Astrocyte of the cerebellum (primary cell): ENCODE measurements at regions not wholly inside any gene's neighbourhood (a gene's known extent, or its start where the extent isn't known, plus 50 kb on each side); places are given as distances from the start of the nearest gene placed in this dataset.

Experiments
- DNase-seq: peaks from one replicate; pipeline ENCODE4 v3.0.0-alpha.2; 2011; ENCODE audit warnings: low read depth
- H3K4me3 ChIP-seq: 2 replicates; pipeline ENCODE4 v1.5.1; 2011; ENCODE audit warnings: mild to moderate bottlenecking, low read depth, low read length, moderate library complexity
- CTCF ChIP-seq: IDR thresholded peaks from 2 replicates; pipeline ENCODE4 v1.5.1; 2012; ENCODE audit warnings: low read length, low read depth, moderate library complexity, mild to moderate bottlenecking; ENCODE audit errors: missing control alignments
- in situ Hi-C: cut with HindIII; loops from 2 replicates; pipeline ENCODE4 v1.10.0; 2017; ENCODE audit warnings: low sequenced_read_pairs

- TF ChIP-seq CTCF: no peak
- in situ Hi-C loops: no loop called here
- DNase-seq: no peak
- H3K4me3 ChIP-seq: no peak overlapping the region
Measured at GRCh38 chr7:41146429-41146828, 556.5 kb downstream of the INHBA start.

- DNase-seq: no peak
- no peak for TF ChIP-seq CTCF
- in situ Hi-C loops: no loop called here
- no peak overlapping the region for H3K4me3 ChIP-seq
Measured at GRCh38 chr7:41145656-41146055, 557.2 kb downstream of the INHBA start.

- no peak for DNase-seq
- no peak overlapping the region for H3K4me3 ChIP-seq
- TF ChIP-seq CTCF: no peak
- in situ Hi-C loops: no loop called here
Measured at GRCh38 chr7:41142904-41143473, 559.9 kb downstream of the INHBA start.

- no peak for TF ChIP-seq CTCF
- DNase-seq: no peak
- in situ Hi-C loops: no loop called here
- no peak overlapping the region for H3K4me3 ChIP-seq
Measured at GRCh38 chr7:41139789-41140188, 563.1 kb downstream of the INHBA start.

GRCh38 chr7:41136551-41136950, 566.3 kb downstream of the INHBA start:
- in situ Hi-C loops: no loop called here
- no peak for DNase-seq

GRCh38 chr7:41135511-41135910, 567.4 kb downstream of the INHBA start:
- no peak overlapping the region for H3K4me3 ChIP-seq
- in situ Hi-C loops: no loop called here
- no peak for DNase-seq
- no peak for TF ChIP-seq CTCF

More at GRCh38 chr7:41136551-41136950, 566.3 kb downstream of the INHBA start:
- TF ChIP-seq CTCF: no peak
- H3K4me3 ChIP-seq: no peak overlapping the region
